AG08396 (cell line): ENCODE measurements at regions not wholly inside any gene's neighbourhood (a gene's known extent, or its start where the extent isn't known, plus 50 kb on each side); places are given as distances from the start of the nearest gene placed in this dataset.
"Not testable (repeated sequence)": the region's sequence is repeated elsewhere in the genome, so short reads cannot be mapped to it uniquely, and the experiment has no call there.

Experiments used
- DNase-seq: peaks from one replicate; pipeline ENCODE4 v3.0.0; 2012; ENCODE audit warnings: low spot score, mixed read lengths

GRCh38 chr2:147275943-147276342 is 568.9 kb upstream of the ACVR2A start:
- DNase-seq, result no peak

DNA sequence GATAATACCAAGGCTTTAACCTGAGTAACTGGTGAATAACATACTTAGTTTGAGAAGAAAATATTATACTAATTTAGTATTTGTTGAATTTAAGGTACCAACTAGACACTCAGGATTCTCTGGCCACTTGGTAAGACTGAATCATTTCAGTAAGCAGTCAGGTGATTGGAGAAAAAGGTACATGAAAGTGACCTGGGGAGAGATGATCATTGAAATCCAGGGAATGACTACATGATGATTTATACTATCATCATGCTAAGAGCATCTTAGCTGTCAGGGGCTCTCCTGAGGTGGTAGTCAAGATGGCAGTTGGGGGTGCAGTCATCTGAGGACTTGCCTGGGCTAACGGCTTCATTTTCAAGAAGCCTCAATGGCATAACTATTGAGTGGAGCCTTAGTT is 571.2 kb upstream of the ACVR2A start:
- DNase-seq, result no peak

DNA sequence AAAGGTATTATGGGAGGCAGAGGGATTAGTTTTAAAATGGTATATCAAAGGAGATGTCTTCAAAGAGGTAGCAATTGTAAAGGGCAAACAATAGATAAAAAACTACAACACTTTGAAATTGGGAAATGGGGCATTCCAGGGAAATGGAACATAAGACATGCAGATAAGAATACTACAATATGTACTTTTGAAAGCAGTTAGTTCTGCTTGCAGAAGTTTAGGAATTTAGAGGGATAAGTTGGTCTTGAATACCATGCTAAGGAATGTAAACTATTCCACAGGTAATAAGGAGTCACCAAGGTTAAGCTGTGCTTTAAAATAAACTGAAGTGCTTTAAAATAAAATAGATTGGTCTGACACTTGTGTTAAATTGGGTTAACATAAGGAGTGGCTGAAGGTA is 571.7 kb upstream of the ACVR2A start:
- no peak for DNase-seq

- not testable (repeated sequence) for DNase-seq
Observed at GRCh38 chr2:147269581-147269980, 575.2 kb upstream of the ACVR2A start.

DNA sequence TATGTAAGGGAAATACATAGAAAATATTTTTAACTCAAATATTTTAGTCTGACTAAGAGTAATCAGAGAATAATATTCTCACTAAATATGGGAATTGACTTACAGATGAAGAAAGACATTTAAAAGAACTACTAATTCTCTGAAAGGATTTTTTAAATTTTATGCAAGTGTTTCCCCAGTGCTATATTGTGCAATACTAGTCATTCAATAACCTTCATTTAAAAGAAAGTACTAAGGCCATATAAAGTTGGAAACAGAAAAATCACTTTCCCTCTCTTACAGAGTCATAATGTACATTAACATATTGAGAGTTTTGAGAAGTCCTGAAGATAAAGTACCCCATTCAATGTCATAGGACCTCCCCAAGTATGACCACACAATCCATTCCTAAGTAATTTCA is 584.6 kb upstream of the ACVR2A start:
- no peak for DNase-seq

- no peak for DNase-seq
Observed at GRCh38 chr2:147255812-147256211, 589.0 kb upstream of the ACVR2A start.

GRCh38 chr2:147250652-147251356 is 594.0 kb upstream of the ACVR2A start:
- DNase-seq, result no peak

GRCh38 chr2:147247749-147248148 is 597.1 kb upstream of the ACVR2A start:
- DNase-seq, result no peak

- DNase-seq, result no peak
Observed at GRCh38 chr2:147242445-147242844, 602.4 kb upstream of the ACVR2A start.

GRCh38 chr2:147236601-147237000 is 608.2 kb upstream of the ACVR2A start:
- DNase-seq, result no peak

GRCh38 chr2:147232225-147232669 is 612.6 kb upstream of the ACVR2A start:
- no peak for DNase-seq

DNA sequence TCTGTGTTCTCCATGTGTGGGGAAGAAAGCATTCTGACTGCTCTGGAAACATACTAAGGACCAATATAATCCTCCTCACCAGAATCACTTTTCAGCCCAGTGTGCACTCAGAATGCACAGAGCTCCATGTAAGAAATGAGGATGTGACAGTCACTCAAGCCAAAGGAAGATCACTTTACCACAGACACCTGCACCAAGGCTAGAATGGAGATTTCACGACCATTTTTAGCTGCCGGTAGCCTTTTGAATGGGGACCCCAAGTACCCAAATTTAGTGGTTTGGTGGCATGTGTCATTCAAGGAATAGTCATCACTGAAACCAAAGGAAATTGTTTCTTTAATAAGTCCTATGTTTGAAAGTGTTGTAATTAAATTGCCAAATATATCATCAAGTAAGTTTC is 613.2 kb upstream of the ACVR2A start:
- DNase-seq, result no peak

DNA sequence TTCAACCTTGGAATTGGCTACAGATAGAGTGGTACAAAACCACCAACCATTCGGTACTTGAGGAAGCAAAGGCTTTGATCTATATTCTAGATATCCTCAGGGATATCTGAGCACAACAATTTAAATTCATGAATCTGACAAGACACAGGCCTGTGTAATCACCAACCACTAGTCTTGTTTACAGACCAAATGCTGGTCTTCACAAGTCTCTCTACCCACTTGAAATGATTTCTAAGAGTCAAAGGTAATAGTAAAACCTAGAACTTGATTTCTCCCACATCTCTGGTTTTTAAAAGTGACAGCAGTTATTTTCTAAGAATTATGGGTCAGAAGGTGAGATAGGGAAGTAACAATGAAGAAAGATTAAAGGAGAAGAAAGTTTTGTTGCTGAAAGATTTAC is 613.7 kb upstream of the ACVR2A start:
- no peak for DNase-seq

- no peak for DNase-seq
Observed at GRCh38 chr2:147227313-147227712, 617.5 kb upstream of the ACVR2A start.

DNA sequence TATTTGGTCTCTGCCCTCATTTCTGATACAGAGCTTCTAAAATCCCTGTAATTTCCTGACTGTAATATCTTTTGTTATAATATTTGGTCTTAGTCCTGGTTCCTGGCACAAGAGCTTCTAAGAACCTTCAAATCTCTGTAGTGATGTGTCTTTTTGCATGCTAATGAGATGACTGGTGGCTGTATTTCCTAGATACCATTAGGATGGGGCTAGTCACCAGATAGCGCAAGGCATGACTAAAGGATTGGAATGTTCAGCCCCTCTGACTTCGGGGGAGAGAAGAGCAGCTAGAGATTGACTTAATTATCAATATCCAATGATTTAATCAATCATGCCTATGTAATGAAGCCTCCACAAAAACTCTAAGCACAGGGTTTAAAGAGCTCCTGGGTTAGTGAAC is 620.8 kb upstream of the ACVR2A start:
- DNase-seq, result no peak

DNA sequence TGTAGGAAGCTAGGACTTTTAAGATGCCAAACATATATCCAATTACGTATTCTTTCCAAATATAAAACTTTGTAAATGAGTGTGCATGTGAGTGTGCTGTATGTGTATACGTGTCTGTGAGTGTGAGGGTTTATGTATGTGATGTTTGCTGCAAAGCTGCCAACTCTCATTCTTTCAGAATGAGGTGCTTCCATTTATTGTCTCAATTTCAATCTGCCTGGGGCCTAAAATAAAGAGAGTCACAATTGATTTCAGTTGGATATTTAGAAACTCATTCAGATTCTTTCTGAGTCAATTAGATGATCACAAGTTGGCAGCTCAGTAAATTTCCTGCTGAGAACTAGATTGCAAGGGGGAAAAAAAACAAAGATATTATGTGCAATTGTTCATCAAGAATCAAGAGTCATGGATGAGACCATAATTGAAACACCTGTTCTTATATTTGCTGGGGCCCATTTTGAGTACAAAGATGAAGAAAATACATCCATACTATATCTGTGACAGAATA is 621.2 kb upstream of the ACVR2A start:
- no peak for DNase-seq

DNA sequence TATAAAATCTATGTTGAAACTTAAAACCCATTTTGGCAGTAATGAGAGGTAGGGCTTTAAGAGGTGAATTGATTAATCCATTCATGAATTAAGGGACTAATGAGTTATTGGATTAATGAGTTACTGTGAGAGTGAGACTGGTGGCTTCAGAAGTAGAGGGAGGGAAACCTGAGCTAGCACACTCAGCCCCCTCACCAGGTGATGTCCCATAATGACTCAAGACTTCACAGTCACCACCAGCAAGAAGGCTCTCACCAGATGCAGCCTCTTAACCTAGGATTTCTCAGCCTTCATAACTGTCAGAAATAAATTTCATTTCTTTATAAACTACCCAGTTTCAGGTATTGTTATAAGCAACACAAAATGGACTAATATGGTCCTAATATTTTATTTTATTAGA is 621.7 kb upstream of the ACVR2A start:
- no peak for DNase-seq

- DNase-seq, result no peak
Observed at GRCh38 chr2:147222506-147222905, 622.3 kb upstream of the ACVR2A start.

GRCh38 chr2:147214914-147215313 is 629.9 kb upstream of the ACVR2A start:
- no peak for DNase-seq

- DNase-seq, result no peak
Observed at GRCh38 chr2:147211484-147211883, 633.3 kb upstream of the ACVR2A start.

GRCh38 chr2:147204102-147204501 is 640.7 kb upstream of the ACVR2A start:
- DNase-seq, result peak; percentile 7

GRCh38 chr2:147198651-147199171 is 646.1 kb upstream of the ACVR2A start:
- no peak for DNase-seq

- no peak for DNase-seq
Observed at GRCh38 chr2:147197754-147198483, 646.9 kb upstream of the ACVR2A start.
